ENCODE measurements at regions not wholly inside any gene's neighbourhood (a gene's known extent, or its start where the extent isn't known, plus 50 kb on each side); places are given as distances from the start of the nearest gene placed in this dataset.

DNA sequence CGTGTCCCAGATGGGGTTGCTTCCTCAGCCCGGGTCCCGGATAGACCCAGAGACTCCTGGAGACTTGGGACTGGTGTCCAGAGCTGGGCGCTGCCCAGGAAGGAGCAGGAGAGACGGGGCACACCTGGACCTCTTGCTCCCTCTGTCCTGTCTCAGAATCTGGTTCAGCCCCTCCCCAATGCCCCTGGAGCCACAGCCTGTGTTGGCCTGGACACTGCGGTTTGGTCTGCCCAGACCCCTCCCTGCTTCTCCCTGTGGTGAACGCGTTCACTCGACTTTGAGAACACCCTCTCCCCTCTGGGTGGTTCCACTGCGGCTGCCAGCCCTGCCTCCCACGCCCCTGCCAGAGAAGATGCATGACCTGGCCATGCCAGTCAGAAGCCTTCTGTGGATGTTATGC is 111.1 kb downstream of the HMX1 start:
- no peak for DNase-seq (ENCODE audit: low read depth)
- TF ChIP-seq, protein P1, sequence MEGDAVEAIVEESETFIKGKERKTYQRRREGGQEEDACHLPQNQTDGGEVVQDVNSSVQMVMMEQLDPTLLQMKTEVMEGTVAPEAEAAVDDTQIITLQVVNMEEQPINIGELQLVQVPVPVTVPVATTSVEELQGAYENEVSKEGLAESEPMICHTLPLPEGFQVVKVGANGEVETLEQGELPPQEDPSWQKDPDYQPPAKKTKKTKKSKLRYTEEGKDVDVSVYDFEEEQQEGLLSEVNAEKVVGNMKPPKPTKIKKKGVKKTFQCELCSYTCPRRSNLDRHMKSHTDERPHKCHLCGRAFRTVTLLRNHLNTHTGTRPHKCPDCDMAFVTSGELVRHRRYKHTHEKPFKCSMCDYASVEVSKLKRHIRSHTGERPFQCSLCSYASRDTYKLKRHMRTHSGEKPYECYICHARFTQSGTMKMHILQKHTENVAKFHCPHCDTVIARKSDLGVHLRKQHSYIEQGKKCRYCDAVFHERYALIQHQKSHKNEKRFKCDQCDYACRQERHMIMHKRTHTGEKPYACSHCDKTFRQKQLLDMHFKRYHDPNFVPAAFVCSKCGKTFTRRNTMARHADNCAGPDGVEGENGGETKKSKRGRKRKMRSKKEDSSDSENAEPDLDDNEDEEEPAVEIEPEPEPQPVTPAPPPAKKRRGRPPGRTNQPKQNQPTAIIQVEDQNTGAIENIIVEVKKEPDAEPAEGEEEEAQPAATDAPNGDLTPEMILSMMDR (conservative IDR thresholded peaks at IDR 0.05; ENCODE audit: low read depth, low read length), result no peak
- H3K4me3 ChIP-seq (ENCODE audit: low read length), result no peak overlapping the region

DNA sequence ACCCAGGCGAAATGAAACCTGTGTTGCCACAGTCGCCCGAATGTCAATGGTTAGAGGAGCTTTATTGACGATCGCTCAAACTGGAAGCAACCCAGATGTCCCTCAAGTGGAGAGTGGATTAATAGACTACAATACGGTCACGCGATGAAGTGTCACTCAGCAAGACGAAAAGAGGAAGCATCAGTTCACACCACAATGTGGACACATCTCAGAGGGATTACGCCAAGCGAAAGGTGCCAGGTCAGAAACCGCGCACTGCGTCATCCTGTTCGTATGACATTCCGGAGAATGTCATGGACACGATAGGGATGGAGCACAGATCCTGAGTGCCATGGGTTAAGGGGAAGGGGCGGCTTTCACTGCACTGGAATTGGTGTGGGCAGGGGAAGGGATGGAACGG is 111.7 kb downstream of the HMX1 start:
- TF ChIP-seq, protein P1 (conservative IDR thresholded peaks at IDR 0.05; ENCODE audit: low read depth, low read length), result no peak
- no peak overlapping the region for H3K4me3 ChIP-seq (ENCODE audit: low read length)
- DNase-seq (ENCODE audit: low read depth), result no peak

DNA sequence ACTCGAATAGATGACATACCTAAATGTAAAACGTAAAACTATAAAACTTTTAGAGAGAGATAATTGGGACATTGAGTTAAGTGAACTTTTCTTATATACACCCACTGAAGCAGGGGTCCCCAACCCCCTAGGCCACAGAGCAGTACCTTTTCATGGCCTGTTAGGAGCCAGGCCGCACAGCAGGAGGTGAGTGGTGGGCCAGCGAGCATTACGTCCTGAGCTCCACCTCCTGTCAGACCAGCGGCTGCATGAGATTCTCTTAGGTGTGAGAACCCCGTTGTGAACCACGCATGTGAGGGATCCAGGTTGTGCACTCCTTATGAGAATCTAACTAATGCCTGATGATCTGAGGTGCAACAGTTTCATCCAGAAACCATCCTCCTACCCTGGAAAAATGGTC is 114.8 kb downstream of the HMX1 start:
- H3K4me3 ChIP-seq (ENCODE audit: low read length), result no peak overlapping the region
- TF ChIP-seq, protein P1 (conservative IDR thresholded peaks at IDR 0.05; ENCODE audit: low read depth, low read length), result no peak
- DNase-seq (ENCODE audit: low read depth), result no peak

DNA sequence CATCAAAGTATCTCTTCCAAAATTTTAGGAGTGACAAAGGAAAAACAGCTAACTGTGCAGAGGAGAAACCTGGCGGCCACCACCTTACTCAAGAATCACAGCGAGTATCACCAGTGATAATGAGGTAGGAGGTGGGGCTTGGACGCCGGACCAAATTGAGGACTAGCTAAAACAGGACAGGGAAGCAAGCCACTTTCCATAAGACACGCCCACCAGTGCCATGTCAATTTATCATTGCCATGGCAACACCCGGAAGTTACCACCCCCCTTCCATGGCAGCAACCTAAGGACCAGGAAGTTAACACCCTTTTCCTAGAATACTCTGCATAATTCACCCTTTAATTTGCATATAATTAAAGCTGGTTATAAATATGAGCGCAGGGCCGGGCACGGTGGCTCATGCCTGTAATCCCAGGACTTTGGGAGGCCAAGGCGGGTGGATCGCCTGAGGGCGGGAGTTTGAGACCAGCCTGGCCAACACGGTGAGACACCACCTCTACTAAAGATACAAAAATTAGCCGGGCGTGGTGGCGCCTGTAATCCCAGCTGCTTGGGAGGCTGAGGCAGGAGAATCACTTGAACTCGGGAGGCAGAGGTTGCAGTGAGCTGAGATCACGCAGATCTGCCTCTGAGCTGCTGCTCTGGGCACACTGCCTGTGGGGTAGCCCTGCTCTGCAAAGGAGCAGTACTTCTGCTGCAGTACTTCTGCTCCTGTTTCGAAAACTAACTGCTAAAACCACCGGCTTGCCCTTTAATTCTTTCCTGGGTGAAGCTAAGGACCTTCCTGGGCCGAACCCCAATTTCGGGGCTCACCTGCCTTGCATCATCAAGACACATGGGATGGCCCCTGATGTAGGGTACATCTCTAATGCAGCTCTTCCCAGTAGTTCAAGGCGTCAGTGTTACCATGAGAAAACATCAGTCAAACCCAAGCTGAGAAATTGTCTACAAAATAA is 116.7 kb downstream of the HMX1 start:
- DNase-seq (ENCODE audit: low read depth), result no peak
- no peak overlapping the region for H3K4me3 ChIP-seq (ENCODE audit: low read length)
- TF ChIP-seq, protein P1 (conservative IDR thresholded peaks at IDR 0.05; ENCODE audit: low read depth, low read length), result no peak

DNA sequence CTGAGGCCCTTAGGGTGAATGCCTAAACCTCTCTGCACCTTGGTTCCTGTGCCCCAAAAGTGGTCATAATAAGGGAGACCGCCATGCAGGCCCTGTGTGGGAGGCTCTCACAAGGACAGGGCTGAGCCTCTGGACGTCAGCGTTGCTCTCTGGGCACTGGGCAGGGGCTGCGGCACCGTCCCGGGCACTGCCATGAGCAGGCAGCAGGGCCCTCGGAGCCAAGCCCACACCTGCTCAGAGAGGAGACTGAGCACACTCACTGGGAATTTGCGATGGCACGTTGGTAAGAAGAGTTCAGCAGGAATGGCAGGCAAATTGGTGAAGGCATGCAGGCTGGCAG is 123.4 kb downstream of the HMX1 start:
- no peak overlapping the region for H3K4me3 ChIP-seq (ENCODE audit: low read length)
- no peak for DNase-seq (ENCODE audit: low read depth)
- TF ChIP-seq, protein P1 (conservative IDR thresholded peaks at IDR 0.05; ENCODE audit: low read depth, low read length), result no peak

DNA sequence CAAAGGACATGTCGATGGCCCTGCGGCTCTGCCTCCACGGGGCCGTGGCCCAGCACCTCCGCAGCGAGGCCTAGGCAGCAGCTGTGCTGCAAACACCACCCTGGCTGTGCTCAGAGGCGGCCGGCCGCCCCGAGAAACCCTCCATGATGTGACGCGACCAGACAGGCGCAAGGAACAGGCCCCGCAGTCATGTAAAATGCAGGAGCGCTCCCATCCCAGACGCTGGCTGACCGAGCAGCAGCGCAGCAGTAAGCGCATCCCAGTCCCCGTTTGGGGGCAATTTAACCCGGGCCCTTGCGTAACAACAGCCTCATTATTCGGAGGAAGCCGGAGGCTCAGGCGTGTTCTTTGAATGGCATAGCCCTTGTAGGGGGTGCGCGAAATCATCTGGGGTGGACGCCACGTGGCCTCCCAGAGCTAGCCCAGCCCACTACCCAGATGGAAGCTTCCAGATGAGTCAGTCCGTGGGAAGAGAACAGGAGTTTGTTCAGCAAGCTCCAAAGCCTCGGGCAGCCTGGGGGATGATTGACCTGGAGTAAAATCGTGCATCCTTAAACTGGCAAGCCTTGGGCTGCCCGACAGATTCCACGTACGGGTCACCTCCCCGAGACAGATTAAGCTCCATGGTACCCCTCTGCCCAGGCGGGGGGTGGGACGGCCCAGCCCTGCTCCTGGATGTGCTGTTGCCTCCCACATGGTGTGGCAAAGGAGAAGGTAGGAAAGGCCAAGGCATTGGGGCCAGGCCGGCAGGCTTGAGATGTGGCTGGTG is 124.0 kb downstream of the HMX1 start:
- DNase-seq (ENCODE audit: low read depth), result no peak
- H3K4me3 ChIP-seq (ENCODE audit: low read length), result no peak overlapping the region

More for the DNA sequence above, 124.0 kb downstream of the HMX1 start:
- TF ChIP-seq, protein P1 (conservative IDR thresholded peaks at IDR 0.05; ENCODE audit: low read depth, low read length), result no peak

All from retinal pigment epithelial cell (primary cell).